A204.1 (cell line): ENCODE measurements at regions not wholly inside any gene's neighbourhood (a gene's known extent, or its start where the extent isn't known, plus 50 kb on each side); places are given as distances from the start of the nearest gene placed in this dataset.
"Not testable (repeated sequence)": the region's sequence is repeated elsewhere in the genome, so short reads cannot be mapped to it uniquely, and the experiment has no call there.

Experiments used
- FAIRE-seq: peaks from 2 replicates; lab custom pipeline; 2012; peaks lifted over from hg19 to GRCh38; lab: Jason Lieb, UNC

GRCh38 chr14:30072454-30072853, 144.8 kb upstream of the PRKD1 start:
- FAIRE-seq = not testable (repeated sequence)

- no peak for FAIRE-seq
These were observed 150.3 kb upstream of the PRKD1 start for GRCh38 chr14:30077946-30078345.

DNA sequence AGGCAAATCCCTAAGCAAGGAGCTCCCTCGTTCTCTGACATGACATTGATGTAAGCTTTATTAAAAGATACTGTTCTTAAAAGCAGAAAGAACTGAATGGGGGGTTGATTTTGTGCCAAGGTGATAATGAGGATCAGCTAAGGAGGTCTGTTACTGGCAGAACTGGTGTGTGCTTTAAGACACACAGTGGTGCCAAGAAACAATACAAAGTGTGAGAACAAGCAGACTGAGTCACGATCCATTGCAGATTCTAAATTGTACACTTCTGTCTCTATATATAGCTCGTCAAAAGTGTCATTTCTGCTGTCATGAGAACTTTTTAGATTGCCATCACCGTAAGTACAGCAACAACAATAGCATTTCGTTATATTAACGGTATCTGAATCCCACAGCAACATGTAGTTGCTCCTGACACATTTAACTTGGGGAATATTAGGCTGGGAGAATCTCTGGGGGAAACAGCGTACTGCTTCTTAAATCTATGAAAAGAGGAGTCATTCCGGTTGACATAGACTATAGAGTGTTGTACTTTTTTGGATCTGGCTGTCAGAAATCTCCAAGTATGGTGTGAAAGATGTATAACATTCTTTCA, 151.3 kb upstream of the PRKD1 start:
- no peak for FAIRE-seq

DNA sequence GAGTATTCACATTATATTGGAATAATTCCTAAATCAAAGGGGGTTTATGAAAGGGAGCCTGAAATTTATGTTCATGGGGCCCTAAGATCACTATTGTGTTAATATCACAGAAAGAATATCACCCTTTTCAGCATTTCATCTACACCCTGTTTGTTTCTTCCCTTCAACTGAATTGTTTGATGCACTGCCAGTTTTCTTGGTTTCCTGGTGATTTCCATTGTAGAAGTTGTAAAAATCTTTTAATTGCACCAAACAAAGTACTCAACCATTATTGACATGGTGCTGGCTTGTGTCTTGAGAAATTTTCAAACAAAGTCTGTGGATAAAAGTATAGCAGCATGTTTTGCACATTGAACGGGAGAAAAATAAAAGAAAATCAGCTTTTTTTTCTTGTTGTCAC, 154.8 kb upstream of the PRKD1 start:
- FAIRE-seq = no peak

GRCh38 chr14:30084811-30085210, 157.2 kb upstream of the PRKD1 start:
- FAIRE-seq = no peak

GRCh38 chr14:30085943-30086342, 158.3 kb upstream of the PRKD1 start:
- no peak for FAIRE-seq

DNA sequence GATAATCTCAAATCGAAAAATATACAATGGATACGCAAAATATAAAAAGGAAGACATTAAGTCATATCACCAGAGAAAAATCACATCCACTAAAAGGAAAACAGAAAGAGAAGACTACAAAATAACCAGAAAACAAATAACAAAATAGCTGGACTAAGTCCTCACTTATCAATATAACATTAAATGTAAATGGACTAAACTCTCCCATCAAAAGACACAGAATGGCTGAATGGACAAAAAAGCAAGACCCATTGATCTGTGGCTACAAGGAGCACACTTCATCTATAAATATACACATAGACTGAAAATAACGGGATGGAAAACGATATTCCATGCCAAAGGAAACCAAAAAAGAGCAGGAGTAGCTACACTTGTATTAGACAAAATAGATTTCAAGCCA, 161.0 kb upstream of the PRKD1 start:
- FAIRE-seq = no peak

DNA sequence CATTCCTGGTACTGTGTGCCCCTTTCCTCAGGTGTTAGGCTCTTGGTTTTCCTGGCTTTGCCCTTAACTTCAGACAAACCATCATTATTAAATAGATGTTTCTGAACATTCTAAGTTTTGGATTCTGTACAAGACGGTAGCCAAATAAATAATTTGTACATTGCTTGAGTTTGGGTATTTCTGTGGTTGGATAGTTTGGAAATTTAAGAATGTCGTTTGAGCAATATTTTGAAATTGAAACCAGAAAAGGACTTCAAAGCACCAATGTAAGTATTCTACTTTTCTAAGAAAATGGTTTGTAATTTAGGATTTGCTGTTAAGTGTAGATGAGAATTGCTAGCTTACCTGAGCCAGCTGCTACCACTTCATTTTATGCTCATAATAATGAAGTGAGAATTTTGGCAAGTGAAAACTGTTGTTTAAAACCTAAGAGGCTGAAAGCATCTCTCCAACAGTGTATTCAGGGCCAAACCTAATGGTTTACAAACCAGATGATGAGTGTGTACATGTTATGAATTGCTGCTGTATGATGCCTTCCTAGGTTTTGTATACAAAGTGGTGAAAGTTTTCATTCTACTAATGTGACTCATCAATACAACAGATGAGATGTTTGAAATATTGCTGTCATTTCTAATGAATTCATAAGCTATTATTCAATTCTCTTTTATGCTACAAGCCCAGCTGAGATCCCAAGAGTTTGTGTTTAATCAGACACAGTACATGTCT, 181.5 kb upstream of the PRKD1 start:
- FAIRE-seq = no peak

DNA sequence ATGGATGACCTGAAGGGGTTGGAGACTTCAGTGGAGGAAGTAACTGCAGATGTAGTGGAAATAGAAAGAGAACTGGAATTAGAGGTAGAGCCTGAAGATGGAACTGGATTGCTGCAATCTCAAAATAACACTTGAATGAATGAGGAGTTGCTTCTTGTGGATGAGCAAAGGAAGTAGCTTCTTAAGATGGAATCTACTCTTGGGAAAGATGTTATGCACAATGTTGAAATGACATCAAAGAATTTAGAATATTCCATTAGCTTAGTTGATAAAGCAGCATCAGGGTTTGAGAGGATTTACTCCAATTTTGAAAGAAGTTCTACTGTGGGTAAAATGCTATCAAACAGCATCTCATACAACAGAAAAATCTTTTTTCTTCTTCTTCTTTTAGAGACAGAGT, 186.4 kb upstream of the PRKD1 start:
- no peak for FAIRE-seq

GRCh38 chr14:30115756-30116155, 188.1 kb upstream of the PRKD1 start:
- FAIRE-seq = no peak

DNA sequence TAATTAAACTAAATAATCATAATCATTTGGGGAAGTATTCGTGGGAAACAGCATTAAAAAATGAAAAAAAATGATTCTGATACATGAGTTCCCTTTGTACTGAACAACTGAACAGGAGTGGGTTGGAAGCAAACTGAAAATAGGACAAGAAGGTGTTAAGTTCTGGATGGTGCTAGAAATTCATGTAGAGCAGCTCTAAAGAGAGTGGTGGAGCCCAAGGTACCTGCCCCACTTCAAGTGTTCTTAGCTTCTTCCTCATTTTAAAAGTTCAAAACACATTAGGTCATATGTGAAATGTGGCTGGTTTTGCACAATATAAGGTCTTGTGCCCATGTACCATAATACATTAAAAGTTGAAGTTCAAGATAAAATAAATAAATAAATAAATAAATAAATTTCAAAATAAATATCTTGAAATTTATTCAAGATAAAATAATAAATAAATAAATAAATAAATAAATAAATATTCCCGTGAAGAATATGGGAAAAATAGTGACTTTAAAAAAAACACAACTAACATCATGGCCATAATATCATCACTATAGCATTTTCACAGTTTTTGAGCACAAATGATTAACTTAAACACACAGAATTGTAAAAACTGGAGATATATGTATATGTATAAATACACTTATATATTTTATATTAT, 191.5 kb upstream of the PRKD1 start:
- FAIRE-seq = peak; percentile 77

DNA sequence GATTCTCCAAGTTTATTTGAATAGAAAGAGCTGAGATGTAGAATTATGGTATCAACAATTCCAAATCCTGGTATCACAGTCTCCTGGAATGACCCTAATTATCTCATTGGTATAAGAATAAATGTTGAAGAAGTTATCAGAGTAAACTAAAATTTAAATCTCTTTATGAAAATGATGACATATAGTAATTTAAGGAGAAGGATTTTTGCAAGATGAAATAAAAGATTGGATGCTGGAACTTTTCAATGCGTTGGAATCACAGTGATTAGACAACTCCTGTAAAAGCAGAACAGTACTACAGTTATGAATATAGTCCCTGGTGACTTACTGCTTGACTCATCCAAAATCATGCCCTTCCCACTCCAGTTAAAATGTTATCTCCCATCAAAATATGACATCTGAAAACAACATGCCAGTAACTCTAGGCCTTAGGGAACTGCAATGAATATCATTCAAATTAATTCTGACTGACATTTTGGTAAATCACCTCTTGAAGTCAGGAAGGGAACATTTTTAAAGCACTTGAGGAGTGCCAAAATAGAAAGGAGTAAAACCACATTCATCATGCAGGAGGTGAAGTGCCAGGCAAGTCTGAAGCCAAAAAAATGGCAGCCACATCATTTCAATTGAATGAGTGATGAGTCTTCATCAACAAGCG, 197.8 kb upstream of the PRKD1 start:
- FAIRE-seq = no peak

- FAIRE-seq = no peak
These were observed 202.2 kb upstream of the PRKD1 start for GRCh38 chr14:30129807-30130206.

DNA sequence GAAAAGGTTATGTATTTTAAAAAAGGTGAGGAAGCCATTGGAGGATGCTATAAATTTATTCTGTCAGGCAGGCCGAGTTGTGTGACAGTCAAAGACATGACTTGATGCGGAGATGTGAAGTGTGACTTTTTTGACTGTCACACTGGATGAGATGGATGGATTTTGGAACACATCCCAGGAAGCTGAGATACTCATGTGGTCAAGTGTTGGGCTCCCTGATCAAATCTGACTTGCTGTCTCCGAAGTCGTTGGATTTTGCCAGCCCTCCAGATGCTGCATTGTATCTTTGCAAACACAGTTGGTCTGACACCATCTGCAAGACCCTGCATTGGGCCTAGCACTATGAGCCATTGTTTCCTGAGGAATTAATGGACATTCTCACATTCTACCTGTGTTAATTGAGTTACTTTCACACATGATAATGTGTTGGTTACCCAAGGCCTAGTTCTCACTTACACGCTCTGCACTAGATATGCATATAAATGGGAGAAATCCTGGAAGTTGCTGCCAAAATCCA, 204.0 kb upstream of the PRKD1 start:
- FAIRE-seq = no peak

DNA sequence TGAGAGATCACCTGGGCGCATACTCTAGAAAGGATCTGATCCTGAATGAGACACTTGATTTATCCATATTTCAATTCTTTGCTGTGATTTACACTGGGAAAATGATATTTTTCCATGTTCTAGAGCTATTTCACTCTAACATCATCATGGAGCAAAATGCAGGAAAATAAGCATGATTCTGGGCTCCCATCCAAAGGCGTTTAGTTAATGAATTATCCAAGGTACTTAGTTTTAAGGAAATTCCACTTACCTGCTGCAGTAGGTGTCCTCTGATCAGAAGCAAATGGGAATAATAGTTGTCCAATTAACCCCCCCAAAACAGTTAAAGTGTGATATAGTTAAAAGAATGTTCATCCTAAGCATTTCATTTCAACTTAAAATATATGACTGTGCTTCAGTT, 204.5 kb upstream of the PRKD1 start:
- FAIRE-seq = no peak

GRCh38 chr14:30134936-30135335, 207.3 kb upstream of the PRKD1 start:
- no peak for FAIRE-seq

GRCh38 chr14:30138567-30138966, 210.9 kb upstream of the PRKD1 start:
- no peak for FAIRE-seq

DNA sequence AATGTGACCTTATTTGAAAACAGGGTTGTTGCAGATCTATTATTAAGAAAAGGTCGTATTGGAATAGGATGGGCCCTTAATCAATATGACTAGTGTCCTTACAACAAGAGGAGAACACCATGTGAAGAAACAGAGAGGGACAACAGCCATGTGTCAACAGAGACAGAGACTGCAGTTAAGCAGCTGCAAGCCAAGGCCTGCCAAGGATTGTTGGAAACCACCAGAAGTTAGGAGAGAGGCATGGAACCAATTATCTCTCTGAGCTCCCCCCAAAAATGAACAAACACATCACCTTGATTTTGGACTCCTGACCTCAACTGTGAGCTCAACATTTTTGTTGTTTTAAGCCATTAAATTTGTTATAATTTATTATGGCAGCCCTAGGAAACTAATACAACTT, 214.6 kb upstream of the PRKD1 start:
- FAIRE-seq = no peak

DNA sequence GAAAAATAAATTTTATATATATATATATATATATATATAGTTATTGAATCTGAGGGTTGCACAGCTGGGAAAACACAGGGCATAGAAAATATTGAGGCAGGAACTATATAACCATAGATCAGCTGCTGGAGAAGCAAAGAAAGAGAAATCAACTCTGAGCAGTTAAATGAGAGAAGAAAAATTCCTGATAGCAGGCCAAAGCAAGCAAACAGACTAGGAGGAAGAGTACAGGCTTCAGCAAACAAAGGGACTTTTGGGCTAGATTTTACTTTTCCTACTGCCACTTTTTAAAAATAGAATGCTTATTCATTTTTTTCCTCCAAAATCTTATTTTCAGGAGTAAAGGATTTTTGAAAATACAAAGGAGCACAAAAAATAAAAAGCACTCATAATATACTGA, 216.0 kb upstream of the PRKD1 start:
- FAIRE-seq = no peak

DNA sequence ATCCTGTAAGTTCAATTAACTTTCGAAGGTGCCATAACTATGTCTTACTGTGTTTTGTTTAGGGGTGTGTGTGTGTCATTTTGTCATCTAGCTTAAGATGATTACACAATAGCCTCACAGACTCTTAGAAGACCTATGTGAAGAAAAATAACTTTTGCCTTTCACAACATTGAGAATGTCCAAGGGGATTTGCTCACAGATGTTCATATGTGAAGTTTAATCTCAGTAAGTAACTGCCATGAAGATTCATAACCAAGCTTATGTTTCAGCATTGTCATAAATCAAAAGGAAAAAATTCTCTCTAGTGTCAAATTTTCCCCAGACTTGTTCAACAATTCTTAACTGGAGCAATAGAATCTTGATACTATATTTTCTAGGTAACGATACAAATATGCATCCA, 226.1 kb upstream of the PRKD1 start:
- FAIRE-seq = no peak

- FAIRE-seq = no peak
These were observed 228.9 kb upstream of the PRKD1 start for GRCh38 chr14:30156571-30156970.

DNA sequence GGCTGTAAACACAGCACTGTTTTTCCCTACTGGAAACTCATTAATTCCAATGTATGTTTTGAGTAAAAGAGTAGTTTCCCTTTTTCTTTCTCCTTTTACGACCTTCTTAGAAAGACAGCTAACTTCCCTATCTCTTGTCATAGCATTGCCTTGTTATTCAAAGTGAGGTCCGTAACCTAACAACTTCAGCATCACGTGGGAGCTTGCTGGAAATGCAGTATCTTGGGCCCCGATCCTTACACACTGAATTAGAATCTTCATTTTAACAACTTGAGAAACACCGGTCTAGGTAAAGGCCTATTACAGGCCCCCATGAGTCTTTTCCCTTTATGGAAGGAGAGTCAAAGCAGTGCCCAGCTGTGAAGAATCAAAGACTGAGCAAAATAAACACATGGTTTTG, 230.7 kb upstream of the PRKD1 start:
- no peak for FAIRE-seq

GRCh38 chr14:30159374-30159773, 231.7 kb upstream of the PRKD1 start:
- no peak for FAIRE-seq
